Natural killer cell (primary cell): ENCODE measurements at regions not wholly inside any gene's neighbourhood (a gene's known extent, or its start where the extent isn't known, plus 50 kb on each side); places are given as distances from the start of the nearest gene placed in this dataset.
A peak's percentile ranks its signal among the peaks of the same experiment; 100 is the strongest.

ENCODE experiments used
- ATAC-seq, 3 donors: fragments of 150-1000 bp in 2 of 3; fragments of 200-7000 bp in 1 of 3; cut with Tn5 transposase; 1 replicate in 1 of 3; 2 replicates in 2 of 3; pipeline ENCODE4 v1.10.0; 2021; ENCODE audit warnings: mild to moderate bottlenecking in 2 of 3, moderate library complexity in 2 of 3
- DNase-seq, 2 donors: peaks; one replicate each; pipeline versions ENCODE4 v3.0.0 to v3.0.0-alpha.2; 2013 to 2021; ENCODE audit warnings: mixed read lengths in 1 of 2
- H3K27ac ChIP-seq: one replicate; pipeline ENCODE4 v1.5.1; 2013; ENCODE audit warnings: mild to moderate bottlenecking, low read length
- H3K27me3 ChIP-seq: one replicate; pipeline ENCODE4 v1.6.1; 2013; ENCODE audit warnings: low read length; ENCODE audit not compliant: control insufficient read depth, insufficient read depth
- H3K36me3 ChIP-seq: one replicate; pipeline ENCODE4 v1.6.1; 2013; ENCODE audit warnings: low read length; ENCODE audit not compliant: control insufficient read depth, insufficient read depth
- H3K4me1 ChIP-seq: one replicate; pipeline ENCODE4 v1.6.1; 2013; ENCODE audit warnings: low read length; ENCODE audit not compliant: control insufficient read depth, insufficient read depth
- H3K4me3 ChIP-seq: one replicate; pipeline ENCODE4 v1.5.1; 2013; ENCODE audit warnings: low read length
- H3K9me3 ChIP-seq: one replicate; pipeline ENCODE4 v1.6.1; 2013; ENCODE audit warnings: low read length; ENCODE audit not compliant: control insufficient read depth, insufficient read depth
- H3K27ac Mint-ChIP-seq, 2 donors: one replicate each; pipeline ENCODE4 v1.8.0; 2022; ENCODE audit warnings: mild to moderate bottlenecking in 2 of 2, mixed read lengths in 2 of 2, moderate library complexity in 1 of 2
- H3K27me3 Mint-ChIP-seq, 2 donors: one replicate each; pipeline ENCODE4 v1.8.0; 2022; ENCODE audit warnings: low read depth in 2 of 2, mixed read lengths in 2 of 2
- H3K36me3 Mint-ChIP-seq: one replicate; pipeline ENCODE4 v1.8.0; 2022; ENCODE audit warnings: mixed read lengths
- H3K4me1 Mint-ChIP-seq, 2 donors: one replicate each; pipeline ENCODE4 v1.8.0; 2022; ENCODE audit warnings: mixed read lengths in 2 of 2
- H3K4me3 Mint-ChIP-seq: one replicate; pipeline ENCODE4 v1.8.0; 2022; ENCODE audit warnings: mild to moderate bottlenecking, moderate library complexity, mixed read lengths
- H3K9me3 Mint-ChIP-seq, 2 donors: one replicate each; pipeline ENCODE4 v1.8.0; 2022; ENCODE audit warnings: mixed read lengths in 2 of 2
- WGBS: methylation state at CpG from one replicate; pipeline ENCODE4 v1.1.7; 2013; ENCODE audit warnings: missing lambda C conversion rate; ENCODE audit not compliant: insufficient coverage; 5-methylcytosine and 5-hydroxymethylcytosine counted together
- intact Hi-C: fragments of 100-400 bp; cut with micrococcal nuclease; formaldehyde crosslinking; loops from one replicate; pipeline ENCODE4 v1.14.2; 2022
- TF ChIP-seq, protein P1 (sequence below): fragments of 200-600 bp; IDR thresholded peaks from one replicate; pipeline ENCODE4 v1.8.0; 2022; ENCODE audit warnings: antibody characterized with exemption

DNA sequence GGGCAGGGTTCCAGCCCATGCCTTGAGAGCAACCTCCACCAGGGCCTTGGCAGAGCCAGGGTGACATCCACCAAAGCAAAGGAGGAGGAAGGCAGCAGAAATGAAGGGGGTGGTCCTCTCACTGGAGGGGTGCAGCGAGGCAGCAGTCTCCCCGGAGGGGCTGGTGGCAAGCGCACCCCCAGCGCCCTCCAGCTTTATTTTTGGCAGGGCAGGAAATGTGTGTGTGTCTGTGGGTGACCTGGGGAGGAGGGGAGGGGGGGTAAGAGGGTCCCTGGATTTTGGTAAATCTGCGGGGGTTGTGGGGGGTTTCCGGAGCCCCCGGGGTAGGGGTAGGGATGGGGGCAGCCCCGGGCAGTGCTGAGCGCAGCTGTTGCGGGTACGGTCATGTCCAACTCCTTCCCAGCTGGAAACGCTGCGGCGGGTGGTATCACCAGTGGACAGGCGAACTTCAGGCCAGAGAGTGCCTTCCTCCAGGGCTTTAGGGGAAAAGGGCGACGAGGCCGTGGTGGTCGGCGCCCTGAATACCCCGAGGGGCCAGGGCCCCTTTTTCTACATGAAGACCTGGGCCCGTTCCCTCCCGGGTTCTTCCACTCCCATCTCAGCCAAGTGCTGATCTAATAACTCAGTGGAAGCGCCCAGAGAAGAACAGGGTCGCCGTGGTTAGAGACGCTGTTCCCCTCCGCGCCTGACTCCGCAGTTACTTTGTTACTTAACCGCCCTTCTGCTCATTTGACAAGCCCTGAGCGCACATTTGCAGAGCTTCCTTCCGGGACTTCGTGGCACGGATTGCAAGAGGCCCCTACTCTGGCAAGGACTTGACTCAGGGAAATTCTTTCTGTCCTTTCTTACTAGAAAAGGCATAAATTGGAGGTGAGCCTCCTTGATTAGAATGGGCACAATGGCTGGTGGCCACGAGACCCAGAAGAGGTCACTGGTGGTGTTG lies 55.2 kb downstream of the FOS start:
- Histone ChIP-seq H3K4me3 (peak overlapping the region; percentile 40), H3K36me3 (no peaks in the 10 kb centered on the region), H3K27ac (peak overlapping the region; percentile 75), H3K4me1 (peaks cover 18% of the 10 kb centered on the region), H3K9me3 (no peaks in the 10 kb centered on the region), H3K27me3 (no peaks in the 10 kb centered on the region)
- H3K9me3 Mint-ChIP-seq, result no peaks in the 10 kb centered on the region
- peaks cover 12 to 16% of the 10 kb centered on the region in 2 donors for H3K27me3 Mint-ChIP-seq
- 3% methylated on average over 36 of the region's 36 CpGs for WGBS
- ATAC-seq (peak; percentile 78 to 90 (median 85)), DNase-seq (peak; percentile 28 to 81)
- intact Hi-C loops, result no loop called here
- peak overlapping the region; percentile 90 for H3K4me3 Mint-ChIP-seq
- TF ChIP-seq, protein P1, sequence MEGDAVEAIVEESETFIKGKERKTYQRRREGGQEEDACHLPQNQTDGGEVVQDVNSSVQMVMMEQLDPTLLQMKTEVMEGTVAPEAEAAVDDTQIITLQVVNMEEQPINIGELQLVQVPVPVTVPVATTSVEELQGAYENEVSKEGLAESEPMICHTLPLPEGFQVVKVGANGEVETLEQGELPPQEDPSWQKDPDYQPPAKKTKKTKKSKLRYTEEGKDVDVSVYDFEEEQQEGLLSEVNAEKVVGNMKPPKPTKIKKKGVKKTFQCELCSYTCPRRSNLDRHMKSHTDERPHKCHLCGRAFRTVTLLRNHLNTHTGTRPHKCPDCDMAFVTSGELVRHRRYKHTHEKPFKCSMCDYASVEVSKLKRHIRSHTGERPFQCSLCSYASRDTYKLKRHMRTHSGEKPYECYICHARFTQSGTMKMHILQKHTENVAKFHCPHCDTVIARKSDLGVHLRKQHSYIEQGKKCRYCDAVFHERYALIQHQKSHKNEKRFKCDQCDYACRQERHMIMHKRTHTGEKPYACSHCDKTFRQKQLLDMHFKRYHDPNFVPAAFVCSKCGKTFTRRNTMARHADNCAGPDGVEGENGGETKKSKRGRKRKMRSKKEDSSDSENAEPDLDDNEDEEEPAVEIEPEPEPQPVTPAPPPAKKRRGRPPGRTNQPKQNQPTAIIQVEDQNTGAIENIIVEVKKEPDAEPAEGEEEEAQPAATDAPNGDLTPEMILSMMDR, result no peak
- H3K36me3 Mint-ChIP-seq, result no peaks in the 10 kb centered on the region
- peaks cover 22 to 23% of the 10 kb centered on the region in 2 donors for H3K4me1 Mint-ChIP-seq
- H3K27ac Mint-ChIP-seq, result peak overlapping the region; percentile 56 to 85

DNA sequence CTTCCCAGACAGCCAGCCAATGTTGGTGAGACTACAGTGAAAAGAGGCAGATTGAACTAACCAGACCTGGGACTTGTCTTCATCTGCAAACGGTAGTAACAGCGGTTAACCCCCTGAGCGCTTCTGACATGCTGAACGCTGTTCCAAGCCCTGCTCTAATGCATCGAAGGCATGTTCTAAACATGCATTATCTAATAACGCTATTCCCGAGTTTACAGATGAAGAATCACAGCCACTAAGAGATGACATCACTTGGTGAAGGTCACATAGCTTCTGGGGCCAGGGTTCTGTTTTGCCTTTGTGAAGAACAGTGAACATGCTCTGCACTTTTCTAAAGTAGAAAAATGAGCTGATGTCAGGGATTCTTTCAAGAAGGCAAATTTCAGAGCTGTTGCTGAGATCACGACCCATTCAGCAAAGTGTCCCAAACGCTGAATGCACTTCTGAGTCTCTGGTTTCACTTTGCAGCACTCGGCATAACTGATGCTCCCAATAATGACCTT lies 56.0 kb downstream of the FOS start:
- H3K9me3 ChIP-seq, result no peaks in the 10 kb centered on the region
- H3K27me3 Mint-ChIP-seq, result peaks cover 7 to 10% of the 10 kb centered on the region in 2 donors
- H3K9me3 Mint-ChIP-seq, result no peaks in the 10 kb centered on the region
- ATAC-seq, result peak; percentile 14 to 50 (median 43)
- H3K36me3 ChIP-seq, result no peaks in the 10 kb centered on the region
- no peak overlapping the region for H3K4me3 ChIP-seq
- H3K36me3 Mint-ChIP-seq, result no peaks in the 10 kb centered on the region
- DNase-seq, result peak in 1 of 2 donors; percentile 43
- H3K27ac Mint-ChIP-seq, result peak overlapping the region; percentile 56 to 85
- H3K27ac ChIP-seq, result peak overlapping the region; percentile 75
- WGBS, result 51% methylated on average over 10 of the region's 10 CpGs
- H3K4me1 Mint-ChIP-seq, result peaks cover 22 to 23% of the 10 kb centered on the region in 2 donors
- TF ChIP-seq, protein P1, result no peak
- intact Hi-C loops, result no loop called here
- no peaks in the 10 kb centered on the region for H3K27me3 ChIP-seq
- peaks cover 18% of the 10 kb centered on the region for H3K4me1 ChIP-seq
- H3K4me3 Mint-ChIP-seq, result peak overlapping the region; percentile 90

DNA sequence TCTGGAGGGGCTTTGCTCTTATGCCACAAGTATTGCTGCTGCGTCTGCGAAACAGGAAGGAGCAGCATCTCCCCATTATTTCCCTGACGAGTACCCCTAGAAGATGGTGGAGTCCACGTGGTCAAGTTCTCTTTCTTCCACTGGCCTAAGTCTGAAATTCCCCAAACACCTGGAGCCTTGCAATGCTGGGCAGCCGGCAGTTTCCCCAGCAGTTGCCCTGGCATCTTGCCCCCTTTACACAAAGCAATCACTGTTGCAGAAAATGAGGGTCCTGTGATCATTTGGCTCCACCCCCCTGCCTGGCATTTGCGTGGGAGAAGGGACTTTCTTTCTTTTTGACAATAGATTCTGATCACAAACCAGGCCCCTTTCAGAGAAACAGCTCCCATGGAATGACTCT lies 56.9 kb downstream of the FOS start:
- TF ChIP-seq, protein P1, result no peak
- intact Hi-C loops, result no loop called here
- no peak overlapping the region for H3K4me3 ChIP-seq
- H3K4me1 ChIP-seq, result peaks cover 18% of the 10 kb centered on the region
- WGBS, result 83% methylated on average over 6 of the region's 6 CpGs
- no peaks in the 10 kb centered on the region for H3K27me3 ChIP-seq
- H3K4me1 Mint-ChIP-seq, result peaks cover 22 to 23% of the 10 kb centered on the region in 2 donors
- H3K36me3 Mint-ChIP-seq, result no peaks in the 10 kb centered on the region
- H3K27ac Mint-ChIP-seq, result no peak overlapping the region
- H3K36me3 ChIP-seq, result no peaks in the 10 kb centered on the region
- no peak for ATAC-seq
- peaks cover 8 to 10% of the 10 kb centered on the region in 2 donors for H3K27me3 Mint-ChIP-seq
- no peaks in the 10 kb centered on the region for H3K9me3 Mint-ChIP-seq
- no peak overlapping the region for H3K27ac ChIP-seq
- no peak for DNase-seq
- H3K4me3 Mint-ChIP-seq, result no peak overlapping the region
- H3K9me3 ChIP-seq, result no peaks in the 10 kb centered on the region
